Ascending aorta (tissue), 2 donors: ENCODE measurements at regions not wholly inside any gene's neighbourhood (a gene's known extent, or its start where the extent isn't known, plus 50 kb on each side); places are given as distances from the start of the nearest gene placed in this dataset.
"Not testable (repeated sequence)": the region's sequence is repeated elsewhere in the genome, so short reads cannot be mapped to it uniquely, and the experiment has no call there.

ENCODE experiments used
- DNase-seq, 2 donors: peaks; one replicate each; pipeline ENCODE4 v3.0.0-alpha.2; 2019; ENCODE audit warnings: low spot score in 2 of 2
- H3K27ac ChIP-seq, 2 donors: fragments of 200-600 bp; sonication (generic); one replicate each; pipeline ENCODE4 v1.5.1; 2016 to 2017; ENCODE audit warnings: mild to moderate bottlenecking in 1 of 2
- H3K27me3 ChIP-seq: fragments of 200-600 bp; sonication (generic); one replicate; pipeline ENCODE4 v1.5.1; 2017
- H3K36me3 ChIP-seq, 2 donors: fragments of 200-600 bp; sonication (generic); one replicate each; pipeline ENCODE4 v1.5.1; 2016
- H3K4me1 ChIP-seq, 2 donors: fragments of 200-600 bp; sonication (generic); one replicate each; pipeline ENCODE4 v1.5.1; 2016 to 2017; ENCODE audit warnings: mild to moderate bottlenecking in 1 of 2
- H3K4me3 ChIP-seq, 2 donors: fragments of 200-600 bp; sonication (generic); one replicate each; pipeline ENCODE4 v1.5.1; 2016 to 2017; ENCODE audit warnings: mild to moderate bottlenecking in 1 of 2
- H3K9me3 ChIP-seq, 2 donors: fragments of 200-600 bp; sonication (generic); one replicate each; pipeline ENCODE4 v1.5.1; 2016
- CTCF ChIP-seq, 3 experiments: fragments of 200-600 bp in 2 of 3; fragments of 450-650 bp in 1 of 3; sonication (generic) in 2 of 3; IDR thresholded peaks; one replicate each; pipeline ENCODE4 v1.5.1; 2016 to 2019; ENCODE audit warnings: antibody characterized with exemption in 3 of 3, mild to moderate bottlenecking in 1 of 3, moderate library complexity in 1 of 3
- intact Hi-C: fragments of 100-400 bp; cut with DNase I; formaldehyde crosslinking; loops from one replicate; pipeline ENCODE4 v1.15.1; 2023

DNA sequence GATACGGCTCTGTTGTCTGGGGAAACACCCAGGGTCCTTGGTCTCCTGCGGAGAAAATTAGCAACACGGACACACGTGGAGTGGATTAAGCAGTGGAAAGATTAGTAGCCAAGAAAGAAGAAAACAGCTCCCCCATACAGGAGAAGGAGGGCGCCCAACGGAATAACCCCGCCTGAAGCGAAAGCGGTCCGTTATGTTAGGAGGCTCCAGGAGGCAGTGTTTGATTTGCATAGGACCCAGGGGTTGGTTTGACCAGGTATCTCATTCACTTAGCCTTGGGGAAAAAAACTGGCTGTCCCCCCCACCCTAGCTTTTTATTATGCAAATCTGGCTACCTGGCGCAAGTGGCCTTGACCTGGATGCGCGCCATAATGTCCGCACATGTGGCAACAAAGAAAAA is 170.1 kb upstream of the KYNU start:
- no peak for TF ChIP-seq CTCF (IDR thresholded peaks at IDR 0.05)
- Histone ChIP-seq H3K36me3 (no peaks in the 10 kb centered on the region), H3K4me1 (no peaks in the 10 kb centered on the region), H3K27me3 (no peaks in the 10 kb centered on the region), H3K4me3 (no peak overlapping the region), H3K27ac (no peak overlapping the region), H3K9me3 (no peaks in the 10 kb centered on the region)
- no peak for DNase-seq
- intact Hi-C loops = no loop called here

GRCh38 chr2:142702397-142702796 is 175.1 kb upstream of the KYNU start:
- H3K4me3 ChIP-seq, intact Hi-C loops, H3K9me3 ChIP-seq, H3K27ac ChIP-seq, DNase-seq, H3K36me3 ChIP-seq, H3K4me1 ChIP-seq, H3K27me3 ChIP-seq: not testable (repeated sequence)

DNA sequence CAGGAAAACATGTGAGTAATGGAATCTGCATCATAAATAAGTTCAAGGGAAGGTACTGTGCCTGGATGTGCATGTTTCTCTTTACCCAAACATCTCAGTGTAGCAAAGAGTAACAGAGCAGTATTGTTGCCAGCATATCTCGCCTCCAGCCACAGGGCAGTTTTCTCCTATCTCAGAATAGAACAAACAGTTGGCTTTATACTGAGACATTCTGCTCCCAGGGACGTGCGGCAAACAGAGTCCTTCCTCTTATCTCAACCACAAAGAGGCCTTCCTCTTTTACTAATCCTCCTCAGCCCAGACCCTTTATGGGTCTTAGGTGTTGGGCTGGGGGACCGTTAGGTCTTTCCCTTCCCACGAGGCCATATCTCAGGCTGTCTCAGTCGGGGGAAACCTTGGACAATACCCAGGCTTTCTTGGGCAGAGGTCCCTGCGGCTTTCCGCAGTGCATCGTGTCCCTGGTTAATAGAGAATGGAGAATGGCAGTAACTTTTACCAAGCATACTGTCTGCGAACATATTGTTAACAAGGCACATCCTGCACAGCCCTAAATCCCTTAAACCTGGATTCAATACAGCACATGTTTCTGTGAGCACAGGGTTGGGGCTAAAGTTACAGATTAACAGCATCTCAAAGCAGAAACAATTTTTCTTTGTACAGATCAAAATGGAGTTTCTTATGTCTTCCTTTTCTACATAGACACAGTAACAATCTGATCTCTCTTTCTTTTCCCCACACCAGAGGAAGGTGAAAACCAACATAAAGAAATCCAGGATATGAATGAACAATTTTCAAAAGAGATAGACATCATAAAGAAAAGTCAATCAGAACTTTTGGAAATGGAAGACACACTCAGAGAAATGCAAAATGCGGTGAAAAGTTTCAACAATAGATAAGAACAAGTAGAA is 181.9 kb upstream of the KYNU start:
- H3K4me3 ChIP-seq, H3K27me3 ChIP-seq, H3K27ac ChIP-seq, H3K4me1 ChIP-seq, intact Hi-C loops, DNase-seq, H3K36me3 ChIP-seq, H3K9me3 ChIP-seq: not testable (repeated sequence)

GRCh38 chr2:142694282-142694681 is 183.2 kb upstream of the KYNU start:
- Histone ChIP-seq H3K36me3 (no peaks in the 10 kb centered on the region), H3K27ac (no peak overlapping the region), H3K4me1 (no peaks in the 10 kb centered on the region), H3K4me3 (no peak overlapping the region), H3K27me3 (no peaks in the 10 kb centered on the region), H3K9me3 (no peaks in the 10 kb centered on the region)
- no peak for TF ChIP-seq CTCF (IDR thresholded peaks at IDR 0.05)
- no peak for DNase-seq
- intact Hi-C loops = no loop called here

DNA sequence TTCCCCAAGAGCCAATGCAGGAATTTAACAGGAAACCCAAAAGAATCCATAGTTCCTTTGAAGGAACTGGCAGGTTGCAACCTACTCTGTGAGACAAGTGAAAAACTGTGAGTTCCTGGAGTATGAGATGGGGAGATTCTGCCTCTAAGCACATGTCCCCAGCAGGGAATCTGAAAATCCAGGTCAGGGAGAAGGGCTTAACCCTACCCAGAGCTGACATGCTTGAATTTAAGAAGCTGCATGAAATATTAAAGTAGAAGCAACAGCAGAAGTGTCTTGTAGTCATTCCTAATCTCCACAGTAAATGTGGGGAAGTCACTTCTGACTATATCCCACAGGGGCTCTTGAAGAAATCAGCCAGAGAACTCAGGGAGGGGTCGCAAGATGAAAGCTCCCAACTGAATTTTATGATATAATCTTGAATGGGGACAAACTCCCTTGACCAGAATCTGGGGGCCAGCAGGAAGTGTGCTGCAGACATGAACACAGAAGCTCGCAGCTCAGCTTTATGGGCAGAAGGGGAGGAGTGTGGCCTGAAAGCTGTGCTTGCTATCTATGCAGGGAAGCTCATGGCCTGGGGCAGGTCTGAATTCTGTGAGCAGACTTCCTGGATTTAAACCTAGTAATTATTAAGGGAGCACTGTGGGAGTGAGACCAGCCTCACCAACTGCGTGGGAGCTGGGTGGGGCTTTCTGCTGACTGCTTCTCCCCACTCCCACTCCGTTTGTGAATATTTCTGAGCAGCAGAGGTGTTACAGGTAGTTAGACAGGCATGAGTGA is 184.1 kb upstream of the KYNU start:
- H3K4me1 ChIP-seq = no peaks in the 10 kb centered on the region
- H3K9me3 ChIP-seq = no peaks in the 10 kb centered on the region
- intact Hi-C loops = no loop called here
- H3K27me3 ChIP-seq = no peaks in the 10 kb centered on the region
- TF ChIP-seq CTCF (IDR thresholded peaks at IDR 0.05) = no peak
- no peaks in the 10 kb centered on the region for H3K36me3 ChIP-seq
- H3K4me3 ChIP-seq = no peak overlapping the region
- DNase-seq = no peak
- H3K27ac ChIP-seq = no peak overlapping the region

GRCh38 chr2:142688856-142689605 is 188.4 kb upstream of the KYNU start:
- Histone ChIP-seq H3K27ac (no peak overlapping the region), H3K9me3 (no peaks in the 10 kb centered on the region), H3K27me3 (no peaks in the 10 kb centered on the region), H3K4me3 (no peak overlapping the region), H3K36me3 (no peaks in the 10 kb centered on the region), H3K4me1 (no peaks in the 10 kb centered on the region)
- TF ChIP-seq CTCF (IDR thresholded peaks at IDR 0.05) = no peak
- intact Hi-C loops = no loop called here
- DNase-seq = no peak
